ENCODE measurements at regions not wholly inside any gene's neighbourhood (a gene's known extent, or its start where the extent isn't known, plus 50 kb on each side); places are given as distances from the start of the nearest gene placed in this dataset.
"Not testable (repeated sequence)": the region's sequence is repeated elsewhere in the genome, so short reads cannot be mapped to it uniquely, and the experiment has no call there.

- no peak for TF ChIP-seq CTCF (IDR thresholded peaks at IDR 0.05; ENCODE audit: borderline replicate concordance, insufficient read depth, low read depth, low read length)
- no peak overlapping the region for H3K4me3 ChIP-seq (ENCODE audit: low read depth, low read length)
Measured at GRCh38 chr5:167096816-167097215, 1194.6 kb upstream of the WWC1 start.

GRCh38 chr5:167104351-167104750, 1187.1 kb upstream of the WWC1 start:
- H3K4me3 ChIP-seq (ENCODE audit: low read depth, low read length), result no peak overlapping the region
- TF ChIP-seq CTCF (IDR thresholded peaks at IDR 0.05; ENCODE audit: borderline replicate concordance, insufficient read depth, low read depth, low read length), result no peak

GRCh38 chr5:167105941-167106340, 1185.5 kb upstream of the WWC1 start:
- TF ChIP-seq CTCF (IDR thresholded peaks at IDR 0.05; ENCODE audit: borderline replicate concordance, insufficient read depth, low read depth, low read length), result no peak
- H3K4me3 ChIP-seq (ENCODE audit: low read depth, low read length), result no peak overlapping the region

GRCh38 chr5:167107684-167108083, 1183.8 kb upstream of the WWC1 start:
- TF ChIP-seq CTCF (IDR thresholded peaks at IDR 0.05; ENCODE audit: borderline replicate concordance, insufficient read depth, low read depth, low read length), result no peak
- H3K4me3 ChIP-seq (ENCODE audit: low read depth, low read length), result no peak overlapping the region

GRCh38 chr5:167108266-167108665, 1183.2 kb upstream of the WWC1 start:
- H3K4me3 ChIP-seq (ENCODE audit: low read depth, low read length), result not testable (repeated sequence)

GRCh38 chr5:167112556-167112955, 1178.9 kb upstream of the WWC1 start:
- no peak overlapping the region for H3K4me3 ChIP-seq (ENCODE audit: low read depth, low read length)
- no peak for TF ChIP-seq CTCF (IDR thresholded peaks at IDR 0.05; ENCODE audit: borderline replicate concordance, insufficient read depth, low read depth, low read length)

- TF ChIP-seq CTCF (IDR thresholded peaks at IDR 0.05; ENCODE audit: borderline replicate concordance, insufficient read depth, low read depth, low read length), result no peak
- no peak overlapping the region for H3K4me3 ChIP-seq (ENCODE audit: low read depth, low read length)
Measured at GRCh38 chr5:167122267-167122666, 1169.2 kb upstream of the WWC1 start.

- H3K4me3 ChIP-seq (ENCODE audit: low read depth, low read length), result no peak overlapping the region
- TF ChIP-seq CTCF (IDR thresholded peaks at IDR 0.05; ENCODE audit: borderline replicate concordance, insufficient read depth, low read depth, low read length), result no peak
Measured at GRCh38 chr5:167123126-167123525, 1168.3 kb upstream of the WWC1 start.

All from GM12875 (cell line).